Endothelial cell of umbilical vein (primary cell): ENCODE measurements at regions not wholly inside any gene's neighbourhood (a gene's known extent, or its start where the extent isn't known, plus 50 kb on each side); places are given as distances from the start of the nearest gene placed in this dataset.

Experiments used
- BruUV-seq: library from RNA; stranded (reverse); fragments of 400-500 nt; replicated peaks from 2 replicates; lab custom pipeline; 2021; lab: Mats Ljungman, UMichigan
- CTCF ChIA-PET: fragments of 300-600, 350-600 bp; sonication (Branson Sonifier 250); formaldehyde crosslinking; loops from one replicate; lab custom pipeline; 2021; ENCODE audit warnings: antibody characterized with exemption, inconsistent platforms; lab: Charles Lee
- POLR2A ChIA-PET: fragments of 300-600, 350-600 bp; sonication (Branson Sonifier 250); formaldehyde crosslinking; loops from one replicate; lab custom pipeline; 2021; ENCODE audit warnings: antibody characterized with exemption, inconsistent platforms; lab: Charles Lee
- DNase-seq: peaks from one replicate; pipeline ENCODE4 v3.0.0-alpha.2; 2011; ENCODE audit warnings: low read depth, low spot score
- FAIRE-seq: peaks from 2 replicates; lab custom pipeline; 2011; peaks lifted over from hg19 to GRCh38; lab: Jason Lieb, UNC
- H2AFZ ChIP-seq: 2 replicates; pipeline ENCODE4 v1.6.0; 2012; ENCODE audit warnings: low read depth, low read length, control low read depth, inconsistent platforms
- H3K27ac ChIP-seq: 2 replicates; pipeline ENCODE4 v1.5.1; 2011; ENCODE audit warnings: low read depth, mild to moderate bottlenecking, control low read depth, low read length, moderate library complexity; ENCODE audit not compliant: insufficient read depth
- H3K27me3 ChIP-seq, 2 experiments: 2 replicates each; pipeline versions ENCODE4 v1.6.0 to v1.6.1; 2011; ENCODE audit warnings: low read length in 2 of 2, mixed read lengths in 1 of 2; ENCODE audit not compliant: control insufficient read depth in 2 of 2, insufficient read depth in 2 of 2
- H3K36me3 ChIP-seq, 2 experiments: 2 replicates in 1 of 2; 3 replicates in 1 of 2; pipeline ENCODE4 v1.5.1; 2011; ENCODE audit warnings: low read length in 2 of 2, mild to moderate bottlenecking in 1 of 2, moderate library complexity in 1 of 2; ENCODE audit not compliant: control insufficient read depth in 2 of 2, insufficient read depth in 2 of 2; ENCODE audit errors: extremely low read depth in 1 of 2
- H3K4me1 ChIP-seq: 3 replicates; pipeline ENCODE4 v1.5.1; 2011; ENCODE audit warnings: mild to moderate bottlenecking, low read length; ENCODE audit not compliant: control insufficient read depth, insufficient read depth; ENCODE audit errors: extremely low read depth
- H3K4me2 ChIP-seq: 2 replicates; pipeline ENCODE4 v1.6.1; 2011; ENCODE audit warnings: low read length, control low read depth, mixed read lengths; ENCODE audit not compliant: insufficient read depth
- H3K4me3 ChIP-seq, 3 experiments: fragments of 200-600 bp in 1 of 3; sonication (generic), shearing (Covaris generic) in 1 of 3; replicated peaks in 1 of 3; 2 replicates each; pipeline ENCODE4 v1.5.1; 2011 to 2016; ENCODE audit warnings: control low read depth in 3 of 3, low read length in 3 of 3, mild to moderate bottlenecking in 2 of 3, inconsistent platforms in 1 of 3, low read depth in 1 of 3, moderate library complexity in 1 of 3; ENCODE audit not compliant: insufficient read depth in 1 of 3
- H3K79me2 ChIP-seq: 2 replicates; pipeline ENCODE4 v1.6.0; 2012; ENCODE audit warnings: low read length, inconsistent platforms; ENCODE audit not compliant: control insufficient read depth, insufficient read depth
- H3K9ac ChIP-seq: replicated peaks from 2 replicates; pipeline ENCODE3; 2011; ENCODE audit warnings: low read length, control low read depth; ENCODE audit not compliant: insufficient read depth; ENCODE audit errors: extremely low read depth
- H3K9me1 ChIP-seq: replicated peaks from 3 replicates; pipeline ENCODE4 v1.6.0; 2011; ENCODE audit warnings: mild to moderate bottlenecking, low read length; ENCODE audit not compliant: control insufficient read depth, insufficient read depth; ENCODE audit errors: extremely low read depth
- H3K9me3 ChIP-seq: replicated peaks from 2 replicates; pipeline ENCODE4 v1.5.1; 2012; ENCODE audit warnings: low read length, inconsistent platforms; ENCODE audit not compliant: control insufficient read depth, insufficient read depth
- H4K20me1 ChIP-seq: replicated peaks from 2 replicates; pipeline ENCODE3; 2011; ENCODE audit warnings: mild to moderate bottlenecking, low read length; ENCODE audit not compliant: control insufficient read depth, insufficient read depth; ENCODE audit errors: extremely low read depth
- CTCF ChIP-seq, 2 donors: IDR thresholded peaks; 1 replicate in 1 of 2; 2 replicates in 1 of 2; pipeline ENCODE4 v1.5.1; 2011; ENCODE audit warnings: low read length in 2 of 2, mild to moderate bottlenecking in 2 of 2, moderate library complexity in 2 of 2, control low read depth in 1 of 2, inconsistent platforms in 1 of 2, low read depth in 1 of 2; ENCODE audit not compliant: insufficient read depth in 1 of 2; ENCODE audit errors: extremely low read depth in 1 of 2
- EZH2 ChIP-seq: IDR thresholded peaks from 2 replicates; pipeline ENCODE4 v1.6.1; 2012; ENCODE audit warnings: borderline replicate concordance, low read depth, mild to moderate bottlenecking, moderate library complexity, low read length, inconsistent platforms; ENCODE audit not compliant: severe bottlenecking
- FOS ChIP-seq: IDR thresholded peaks from 2 replicates; pipeline ENCODE4 v1.6.1; 2011; ENCODE audit warnings: mild to moderate bottlenecking, low read length, moderate library complexity, borderline replicate concordance; ENCODE audit not compliant: insufficient read depth
- GATA2 ChIP-seq: IDR thresholded peaks from 2 replicates; pipeline ENCODE4 v1.7.0; 2011; ENCODE audit warnings: low read depth, mild to moderate bottlenecking, moderate library complexity, mixed read lengths, low read length; ENCODE audit not compliant: insufficient read length, insufficient read depth
- JUN ChIP-seq: IDR thresholded peaks from 2 replicates; pipeline ENCODE4 v1.6.1; 2011; ENCODE audit warnings: borderline replicate concordance, low read depth; ENCODE audit not compliant: insufficient read length, insufficient read depth
- MAX ChIP-seq: IDR thresholded peaks from 2 replicates; pipeline ENCODE4 v1.6.1; 2011; ENCODE audit not compliant: insufficient read depth, insufficient read length
- MYC ChIP-seq: IDR thresholded peaks from one replicate; pipeline ENCODE4 v1.6.1; 2011; ENCODE audit warnings: mild to moderate bottlenecking, low read depth, low read length
- POLR2A ChIP-seq: IDR thresholded peaks from 2 replicates; pipeline ENCODE4 v1.6.1; 2012; ENCODE audit warnings: low read depth, mild to moderate bottlenecking, control low read depth, low read length
- POLR2AphosphoS5 ChIP-seq: IDR thresholded peaks from 2 replicates; pipeline ENCODE4 v1.6.1; 2012; ENCODE audit warnings: low read depth, mild to moderate bottlenecking, control low read depth, low read length, moderate library complexity; ENCODE audit not compliant: insufficient read depth
- dilution Hi-C: fragments of 300-500 bp; cut with MboI; formaldehyde crosslinking; loops from one replicate; pipeline ENCODE4 v1.15.0; 2019; ENCODE audit warnings: low sequenced_read_pairs; ENCODE audit not compliant: extremely low pct_ligation_motif_present
- intact Hi-C: fragments of 100-400 bp; cut with micrococcal nuclease; formaldehyde crosslinking; loops from one replicate; pipeline ENCODE4 v1.10.0; 2022

GRCh38 chr10:121308020-121308419, 290.2 kb downstream of the FGFR2 start:
- dilution Hi-C loops (no loop called here), intact Hi-C loops (no loop called here)
- no peak overlapping the region for H3K4me2 ChIP-seq
- no peak overlapping the region for H3K4me3 ChIP-seq
- H3K9ac ChIP-seq, result no peak overlapping the region
- no TSS peak for BruUV-seq
- ChIA-PET CTCF (no interaction called here), POLR2A (no interaction called here)
- no peaks in the 10 kb centered on the region for H3K9me3 ChIP-seq
- no peaks in the 10 kb centered on the region for H3K4me1 ChIP-seq
- FAIRE-seq (no peak), DNase-seq (no peak)
- TF ChIP-seq POLR2AphosphoS5 (no peak), MAX (no peak), FOS (no peak), EZH2 (no peak), JUN (no peak), MYC (no peak), GATA2 (no peak), CTCF (IDR thresholded peaks at IDR 0.05; ENCODE audit: extremely low read depth in 1 of 2, insufficient read depth in 1 of 2, low read depth in 1 of 2, low read length in 2 of 2) (no peak), POLR2A (no peak)
- no peaks in the 10 kb centered on the region for H3K36me3 ChIP-seq
- no peaks in the 10 kb centered on the region for H4K20me1 ChIP-seq
- H2AFZ ChIP-seq, result no peak overlapping the region
- H3K79me2 ChIP-seq, result no peaks in the 10 kb centered on the region
- no peaks in the 10 kb centered on the region for H3K27me3 ChIP-seq
- no peaks in the 10 kb centered on the region for H3K9me1 ChIP-seq
- no peak overlapping the region for H3K27ac ChIP-seq
